GM23338 (cell line): ENCODE measurements at regions not wholly inside any gene's neighbourhood (a gene's known extent, or its start where the extent isn't known, plus 50 kb on each side); places are given as distances from the start of the nearest gene placed in this dataset.

ENCODE experiments used
- ATAC-seq: fragments of 200-7000 bp; cut with Tn5 transposase; 3 replicates; pipeline ENCODE4 v1.9.1; 2020
- DNase-seq: peaks from one replicate; pipeline ENCODE4 v3.0.0-alpha.2; 2015; ENCODE audit warnings: low spot score
- H2AFZ ChIP-seq: fragments of 200-600 bp; sonication (generic); 2 replicates; pipeline ENCODE4 v1.8.0; 2016; ENCODE audit warnings: antibody characterized with exemption, mild to moderate bottlenecking, moderate library complexity
- H3F3A ChIP-seq: fragments of 200-600 bp; sonication (generic); replicated peaks from 2 replicates; pipeline ENCODE4 v1.8.0; 2017; ENCODE audit warnings: antibody characterized with exemption, mixed run types, low read depth
- H3K27ac ChIP-seq: fragments of 200-600 bp; sonication (generic); 2 replicates; pipeline ENCODE4 v1.6.1; 2016; ENCODE audit warnings: low read depth
- H3K27me3 ChIP-seq: fragments of 200-600 bp; sonication (generic); 2 replicates; pipeline ENCODE4 v1.8.0; 2016; ENCODE audit warnings: mild to moderate bottlenecking, mixed run types, moderate library complexity; ENCODE audit not compliant: insufficient read depth
- H3K36me3 ChIP-seq: fragments of 200-600 bp; sonication (generic); 2 replicates; pipeline ENCODE4 v1.8.0; 2016; ENCODE audit warnings: mild to moderate bottlenecking; ENCODE audit not compliant: insufficient read depth
- H3K4me1 ChIP-seq: fragments of 200-600 bp; sonication (generic); 2 replicates; pipeline ENCODE4 v1.8.0; 2016; ENCODE audit warnings: mild to moderate bottlenecking, moderate library complexity; ENCODE audit not compliant: insufficient read depth
- H3K4me2 ChIP-seq: fragments of 200-600 bp; sonication (generic); 2 replicates; pipeline ENCODE4 v1.7.1; 2017; ENCODE audit warnings: mixed run types
- H3K4me3 ChIP-seq: fragments of 200-600 bp; sonication (generic); 2 replicates; pipeline ENCODE4 v1.6.1; 2016; ENCODE audit warnings: mixed run types
- H3K79me2 ChIP-seq: fragments of 200-600 bp; sonication (generic); replicated peaks from 2 replicates; pipeline ENCODE4 v1.8.0; 2017; ENCODE audit warnings: mild to moderate bottlenecking; ENCODE audit not compliant: insufficient read depth
- H3K9me2 ChIP-seq: fragments of 200-600 bp; sonication (generic); 2 replicates; pipeline ENCODE4 v1.8.0; 2017; ENCODE audit not compliant: insufficient read depth
- H4K20me1 ChIP-seq: fragments of 200-600 bp; sonication (generic); replicated peaks from 2 replicates; pipeline ENCODE4 v1.8.0; 2017; ENCODE audit warnings: mild to moderate bottlenecking; ENCODE audit not compliant: insufficient read depth
- H3K27ac Mint-ChIP-seq: 2 replicates; pipeline ENCODE4 v1.8.0; 2020; ENCODE audit warnings: inconsistent platforms, mild to moderate bottlenecking, moderate library complexity, mixed read lengths
- H3K27me3 Mint-ChIP-seq: 3 replicates; pipeline ENCODE4 v1.8.0; 2022; ENCODE audit warnings: low read depth, mild to moderate bottlenecking, moderate library complexity, mixed read lengths, inconsistent platforms; ENCODE audit not compliant: insufficient read depth, poor library complexity
- H3K36me3 Mint-ChIP-seq: 3 replicates; pipeline ENCODE4 v1.8.0; 2021; ENCODE audit warnings: low read depth, mild to moderate bottlenecking, inconsistent platforms, moderate library complexity, mixed read lengths
- H3K4me1 Mint-ChIP-seq: 3 replicates; pipeline ENCODE4 v1.8.0; 2020; ENCODE audit warnings: mild to moderate bottlenecking, inconsistent platforms, mixed read lengths
- H3K4me3 Mint-ChIP-seq: 3 replicates; pipeline ENCODE4 v1.8.0; 2021; ENCODE audit warnings: moderate library complexity, mild to moderate bottlenecking, inconsistent platforms, mixed read lengths
- H3K9me3 Mint-ChIP-seq: 3 replicates; pipeline ENCODE4 v1.8.0; 2020; ENCODE audit warnings: moderate library complexity, mild to moderate bottlenecking, inconsistent platforms, mixed read lengths
- CREB1 ChIP-seq: fragments of 250-450 bp; sonication (Bioruptor Pico); IDR thresholded peaks from 2 replicates; pipeline ENCODE4 v1.5.0; 2020; ENCODE audit warnings: low read depth, mild to moderate bottlenecking, moderate library complexity
- CTCF ChIP-seq, 2 experiments: fragments of 200-600 bp in 1 of 2; sonication (generic) in 1 of 2; conservative IDR thresholded peaks; 2 replicates each; pipeline versions ENCODE4 v1.5.1 to v1.6.1; 2016 to 2017; ENCODE audit warnings: antibody characterized with exemption in 2 of 2, low read depth in 2 of 2, mild to moderate bottlenecking in 2 of 2, moderate library complexity in 1 of 2
- ETS1 ChIP-seq: IDR thresholded peaks from 2 replicates; pipeline ENCODE4 v1.6.1; 2016; ENCODE audit warnings: antibody characterized with exemption
- EZH2 ChIP-seq: fragments of 200-600 bp; sonication (generic); IDR thresholded peaks from one replicate; pipeline ENCODE4 v1.8.0; 2017; ENCODE audit warnings: antibody characterized with exemption, mild to moderate bottlenecking, low read depth; ENCODE audit not compliant: unreplicated experiment
- EZH2phosphoT487 ChIP-seq: fragments of 200-600 bp; sonication (generic); IDR thresholded peaks from one replicate; pipeline ENCODE4 v1.8.1; 2018; ENCODE audit warnings: antibody characterized with exemption; ENCODE audit not compliant: unreplicated experiment
- JUNB ChIP-seq: IDR thresholded peaks from one replicate; pipeline ENCODE4 v1.6.1; 2016; ENCODE audit warnings: antibody characterized with exemption; ENCODE audit not compliant: unreplicated experiment
- NANOG ChIP-seq: IDR thresholded peaks from 2 replicates; pipeline ENCODE4 v1.6.1; 2016; ENCODE audit warnings: antibody characterized with exemption, borderline replicate concordance
- POLR2AphosphoS5 ChIP-seq: IDR thresholded peaks from 2 replicates; pipeline ENCODE4 v1.6.1; 2016; ENCODE audit warnings: antibody characterized with exemption, low read depth
- STAT1 ChIP-seq: IDR thresholded peaks from one replicate; pipeline ENCODE4 v1.6.1; 2016; ENCODE audit warnings: antibody characterized with exemption; ENCODE audit not compliant: unreplicated experiment
- ZNF114 ChIP-seq: fragments of 250-450 bp; sonication (Bioruptor Pico); IDR thresholded peaks from 2 replicates; pipeline ENCODE4 v1.5.0; 2020; ENCODE audit warnings: mild to moderate bottlenecking, moderate library complexity
- ZNF331 ChIP-seq: fragments of 250-450 bp; sonication (Bioruptor Pico); IDR thresholded peaks from 2 replicates; pipeline ENCODE4 v1.5.0; 2020; ENCODE audit warnings: low read depth, mild to moderate bottlenecking, moderate library complexity
- ZNF462 ChIP-seq: fragments of 250-450 bp; sonication (Bioruptor Pico); IDR thresholded peaks from 2 replicates; pipeline ENCODE4 v1.5.0; 2020; ENCODE audit warnings: mild to moderate bottlenecking, moderate library complexity
- TF ChIP-seq, protein P1 (sequence below): IDR thresholded peaks from one replicate; pipeline ENCODE4 v1.6.1; 2018; ENCODE audit warnings: antibody characterized with exemption; ENCODE audit not compliant: unreplicated experiment

- ATAC-seq = no peak
- no peaks in the 10 kb centered on the region for H3K27me3 Mint-ChIP-seq
Measured at GRCh38 chr12:68491204-68491960, 119.3 kb upstream of the RAP1B start.

More at GRCh38 chr12:68491204-68491960, 119.3 kb upstream of the RAP1B start:
- H3K4me2 ChIP-seq = no peak overlapping the region
- no peaks in the 10 kb centered on the region for H3K27me3 ChIP-seq
- TF ChIP-seq EZH2phosphoT487 (no peak), POLR2AphosphoS5 (no peak), STAT1 (no peak), CREB1 (no peak), CTCF (conservative IDR thresholded peaks at IDR 0.05; ENCODE audit: low read depth in 2 of 2) (no peak), EZH2 (no peak), ZNF114 (CRISPR knock-in tag) (no peak), NANOG (no peak), ZNF462 (CRISPR knock-in tag) (no peak), ZNF331 (CRISPR knock-in tag) (no peak), JUNB (no peak), ETS1 (no peak)
- TF ChIP-seq, protein P1, sequence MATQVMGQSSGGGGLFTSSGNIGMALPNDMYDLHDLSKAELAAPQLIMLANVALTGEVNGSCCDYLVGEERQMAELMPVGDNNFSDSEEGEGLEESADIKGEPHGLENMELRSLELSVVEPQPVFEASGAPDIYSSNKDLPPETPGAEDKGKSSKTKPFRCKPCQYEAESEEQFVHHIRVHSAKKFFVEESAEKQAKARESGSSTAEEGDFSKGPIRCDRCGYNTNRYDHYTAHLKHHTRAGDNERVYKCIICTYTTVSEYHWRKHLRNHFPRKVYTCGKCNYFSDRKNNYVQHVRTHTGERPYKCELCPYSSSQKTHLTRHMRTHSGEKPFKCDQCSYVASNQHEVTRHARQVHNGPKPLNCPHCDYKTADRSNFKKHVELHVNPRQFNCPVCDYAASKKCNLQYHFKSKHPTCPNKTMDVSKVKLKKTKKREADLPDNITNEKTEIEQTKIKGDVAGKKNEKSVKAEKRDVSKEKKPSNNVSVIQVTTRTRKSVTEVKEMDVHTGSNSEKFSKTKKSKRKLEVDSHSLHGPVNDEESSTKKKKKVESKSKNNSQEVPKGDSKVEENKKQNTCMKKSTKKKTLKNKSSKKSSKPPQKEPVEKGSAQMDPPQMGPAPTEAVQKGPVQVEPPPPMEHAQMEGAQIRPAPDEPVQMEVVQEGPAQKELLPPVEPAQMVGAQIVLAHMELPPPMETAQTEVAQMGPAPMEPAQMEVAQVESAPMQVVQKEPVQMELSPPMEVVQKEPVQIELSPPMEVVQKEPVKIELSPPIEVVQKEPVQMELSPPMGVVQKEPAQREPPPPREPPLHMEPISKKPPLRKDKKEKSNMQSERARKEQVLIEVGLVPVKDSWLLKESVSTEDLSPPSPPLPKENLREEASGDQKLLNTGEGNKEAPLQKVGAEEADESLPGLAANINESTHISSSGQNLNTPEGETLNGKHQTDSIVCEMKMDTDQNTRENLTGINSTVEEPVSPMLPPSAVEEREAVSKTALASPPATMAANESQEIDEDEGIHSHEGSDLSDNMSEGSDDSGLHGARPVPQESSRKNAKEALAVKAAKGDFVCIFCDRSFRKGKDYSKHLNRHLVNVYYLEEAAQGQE = no peak
- no peaks in the 10 kb centered on the region for H3F3A ChIP-seq
- Mint-ChIP-seq H3K4me1 (peaks cover 4% of the 10 kb centered on the region; the same call in 1 of the 3 replicates), H3K27ac (no peak overlapping the region), H3K4me3 (no peak overlapping the region), H3K36me3 (no peaks in the 10 kb centered on the region), H3K9me3 (no peaks in the 10 kb centered on the region; the same call in 2 of the 3 replicates)
- no peak for DNase-seq
- H3K36me3 ChIP-seq = no peaks in the 10 kb centered on the region
- no peaks in the 10 kb centered on the region; the same call in 1 of the 2 replicates for H4K20me1 ChIP-seq
- no peak overlapping the region for H2AFZ ChIP-seq
- no peak overlapping the region for H3K27ac ChIP-seq
- no peaks in the 10 kb centered on the region for H3K4me1 ChIP-seq
- H3K9me2 ChIP-seq = no peaks in the 10 kb centered on the region
- no peaks in the 10 kb centered on the region for H3K79me2 ChIP-seq
- H3K4me3 ChIP-seq = no peak overlapping the region
